Right cardiac atrium (tissue), 5 donors: ENCODE measurements at regions not wholly inside any gene's neighbourhood (a gene's known extent, or its start where the extent isn't known, plus 50 kb on each side); places are given as distances from the start of the nearest gene placed in this dataset.
"Not testable (repeated sequence)": the region's sequence is repeated elsewhere in the genome, so short reads cannot be mapped to it uniquely, and the experiment has no call there.

ENCODE experiments used
- ATAC-seq, 2 donors: fragments of 200-7000 bp; cut with Tn5 transposase; one replicate each; pipeline versions ENCODE4 v1.8.0 to v1.9.1; 2020; ENCODE audit warnings: moderate library complexity in 2 of 2, mild to moderate bottlenecking in 1 of 2
- DNase-seq, 3 donors: peaks; one replicate each; pipeline ENCODE4 v3.0.0-alpha.2; 2020
- H3K27ac ChIP-seq: one replicate; pipeline ENCODE4 v1.5.1; 2013; ENCODE audit warnings: mild to moderate bottlenecking, low read length, control low read depth, moderate library complexity
- H3K27me3 ChIP-seq: one replicate; pipeline ENCODE4 v1.6.1; 2013; ENCODE audit not compliant: control insufficient read depth, insufficient read depth
- H3K4me1 ChIP-seq: one replicate; pipeline ENCODE4 v1.6.1; 2013; ENCODE audit warnings: low read length; ENCODE audit not compliant: control insufficient read depth, insufficient read depth
- H3K4me3 ChIP-seq: one replicate; pipeline ENCODE4 v1.5.1; 2013; ENCODE audit warnings: low read length, control low read depth
- H3K9me3 ChIP-seq: one replicate; pipeline ENCODE4 v1.6.1; 2013; ENCODE audit warnings: low read length; ENCODE audit not compliant: control insufficient read depth
- WGBS: extraction: QIAGEN DNeasy Blood & Tissue Kit; methylation state at CpG from one replicate; pipeline ENCODE4 v1.1.7; 2013; 5-methylcytosine and 5-hydroxymethylcytosine counted together
- intact Hi-C, 4 donors: fragments of 100-400 bp; cut with DNase I; formaldehyde crosslinking; loops; one replicate each; pipeline versions ENCODE4 v1.11.0 to v1.14.0; 2022 to 2023
- donor health status: healthy with polysubstance abuse.
- donor health status: DM: no; HTN: yes; CAD: no.
- donor health status: DM: no; HTN: no; CAD: no.
- donor health status: DM: no; HTN: yes; CAD: no; lungs with severe emphysema.
- donor health status: DM: yes; HTN: yes; CAD: no.

- DNase-seq, H3K27me3 ChIP-seq, H3K27ac ChIP-seq, ATAC-seq, H3K4me3 ChIP-seq, H3K9me3 ChIP-seq, H3K4me1 ChIP-seq, intact Hi-C loops: not testable (repeated sequence)
- WGBS = 49% methylated on average over 7 of the region's 7 CpGs
Observed at GRCh38 chr11:67761211-67761610, 86.8 kb upstream of the ALDH3B2 start.

- ATAC-seq, H3K27ac ChIP-seq, H3K9me3 ChIP-seq, H3K27me3 ChIP-seq, H3K4me1 ChIP-seq, intact Hi-C loops, H3K4me3 ChIP-seq, DNase-seq: not testable (repeated sequence)
- WGBS = 42% methylated on average over 3 of the region's 3 CpGs
Observed at GRCh38 chr11:67759321-67759720, 84.9 kb upstream of the ALDH3B2 start.

GRCh38 chr11:67758467-67758866, 84.0 kb upstream of the ALDH3B2 start:
- H3K4me1 ChIP-seq, ATAC-seq, DNase-seq, H3K27me3 ChIP-seq, intact Hi-C loops, H3K9me3 ChIP-seq, H3K4me3 ChIP-seq, H3K27ac ChIP-seq: not testable (repeated sequence)
- 56% methylated on average over 6 of the region's 6 CpGs for WGBS

GRCh38 chr11:67758009-67758408, 83.6 kb upstream of the ALDH3B2 start:
- ATAC-seq, DNase-seq, intact Hi-C loops, H3K4me1 ChIP-seq, H3K27ac ChIP-seq, H3K27me3 ChIP-seq, H3K9me3 ChIP-seq, H3K4me3 ChIP-seq: not testable (repeated sequence)
- 39% methylated on average over 5 of the region's 5 CpGs for whole genome bisulfite sequencing

- H3K4me1 ChIP-seq, DNase-seq, H3K27me3 ChIP-seq, intact Hi-C loops, H3K4me3 ChIP-seq, H3K27ac ChIP-seq, H3K9me3 ChIP-seq, ATAC-seq: not testable (repeated sequence)
- WGBS = 33% methylated on average over 4 of the region's 4 CpGs
Observed at GRCh38 chr11:67753820-67754219, 79.4 kb upstream of the ALDH3B2 start.

- intact Hi-C loops = no loop called here
- no peak overlapping the region for H3K4me3 ChIP-seq
- no peak overlapping the region for H3K27ac ChIP-seq
- ATAC-seq (no peak), DNase-seq (no peak)
- H3K9me3 ChIP-seq = no peaks in the 10 kb centered on the region
- H3K4me1 ChIP-seq = no peaks in the 10 kb centered on the region
- H3K27me3 ChIP-seq = no peaks in the 10 kb centered on the region
- WGBS = 95% methylated on average over 11 of the region's 11 CpGs
Observed at GRCh38 chr11:67745181-67745726, 70.8 kb upstream of the ALDH3B2 start.

- H3K9me3 ChIP-seq, H3K4me1 ChIP-seq, H3K4me3 ChIP-seq, DNase-seq, H3K27ac ChIP-seq, ATAC-seq, H3K27me3 ChIP-seq, intact Hi-C loops: not testable (repeated sequence)
- 57% methylated on average over 9 of the region's 9 CpGs for WGBS
Observed at GRCh38 chr11:67744231-67744630, 69.8 kb upstream of the ALDH3B2 start.

GRCh38 chr11:67738231-67738630, 63.8 kb upstream of the ALDH3B2 start:
- 73% methylated on average over 13 of the region's 14 CpGs for WGBS
- H3K27ac ChIP-seq, H3K4me3 ChIP-seq, DNase-seq, H3K27me3 ChIP-seq, H3K9me3 ChIP-seq, H3K4me1 ChIP-seq, intact Hi-C loops, ATAC-seq: not testable (repeated sequence)

GRCh38 chr11:67737562-67738080, 63.2 kb upstream of the ALDH3B2 start:
- H3K4me1 ChIP-seq, DNase-seq, H3K4me3 ChIP-seq, ATAC-seq, H3K27me3 ChIP-seq, H3K9me3 ChIP-seq, intact Hi-C loops, H3K27ac ChIP-seq: not testable (repeated sequence)
- 87% methylated on average over 9 of the region's 9 CpGs for WGBS

GRCh38 chr11:67732045-67732787, 57.8 kb upstream of the ALDH3B2 start:
- Histone ChIP-seq H3K4me3 (peak overlapping the region; percentile 2), H3K9me3 (no peaks in the 10 kb centered on the region), H3K4me1 (no peaks in the 10 kb centered on the region), H3K27me3 (no peaks in the 10 kb centered on the region), H3K27ac (no peak overlapping the region)
- intact Hi-C loops = no loop called here
- DNase-seq (peak in 1 of 3 donors; percentile 15), ATAC-seq (no peak)
- WGBS = 21% methylated on average over 42 of the region's 42 CpGs

- no peaks in the 10 kb centered on the region for H3K9me3 ChIP-seq
- H3K4me3 ChIP-seq = no peak overlapping the region
- DNase-seq (no peak), ATAC-seq (no peak)
- WGBS = 46% methylated on average over 14 of the region's 14 CpGs
- H3K27me3 ChIP-seq = no peaks in the 10 kb centered on the region
- intact Hi-C loops = no loop called here
- H3K4me1 ChIP-seq = no peaks in the 10 kb centered on the region
- no peak overlapping the region for H3K27ac ChIP-seq
Observed at GRCh38 chr11:67731583-67731982, 57.2 kb upstream of the ALDH3B2 start.
